Activated B cell treated with CpG ODN at 0.5 μM for 24 hours (primary cell): ENCODE measurements at regions not wholly inside any gene's neighbourhood (a gene's known extent, or its start where the extent isn't known, plus 50 kb on each side); places are given as distances from the start of the nearest gene placed in this dataset.

ENCODE experiments used
- ATAC-seq: fragments of 200-7000 bp; cut with Tn5 transposase; one replicate; pipeline ENCODE4 v1.10.0; 2021; ENCODE audit warnings: low read depth, mild to moderate bottlenecking, moderate library complexity
- CTCF ChIA-PET: fragments of 350-600 bp; sonication (Branson Sonifier 250); formaldehyde crosslinking; loops from one replicate; lab custom pipeline; 2021; ENCODE audit warnings: antibody characterized with exemption; lab: Charles Lee
- POLR2A ChIA-PET: fragments of 350-600 bp; sonication (Branson Sonifier 250); formaldehyde crosslinking; loops from one replicate; lab custom pipeline; 2021; ENCODE audit warnings: antibody characterized with exemption; lab: Charles Lee
- DNase-seq: peaks from one replicate; pipeline ENCODE4 v3.0.0; 2022
- H3K27ac Mint-ChIP-seq: one replicate; pipeline ENCODE4 v1.8.0; 2020; ENCODE audit warnings: mixed read lengths
- H3K27me3 Mint-ChIP-seq: one replicate; pipeline ENCODE4 v1.8.0; 2021; ENCODE audit warnings: mixed read lengths
- H3K36me3 Mint-ChIP-seq: one replicate; pipeline ENCODE4 v1.8.0; 2021; ENCODE audit warnings: low read depth, mixed read lengths
- H3K4me1 Mint-ChIP-seq: one replicate; pipeline ENCODE4 v1.8.0; 2021; ENCODE audit warnings: mixed read lengths
- H3K4me3 Mint-ChIP-seq: one replicate; pipeline ENCODE4 v1.8.0; 2020; ENCODE audit warnings: mild to moderate bottlenecking, mixed read lengths
- H3K9me3 Mint-ChIP-seq: one replicate; pipeline ENCODE4 v1.8.0; 2020; ENCODE audit warnings: mixed read lengths
- CTCF ChIP-seq: fragments of 200-600 bp; IDR thresholded peaks from one replicate; pipeline ENCODE4 v1.8.0; 2022; ENCODE audit warnings: antibody characterized with exemption, mild to moderate bottlenecking
- intact Hi-C: fragments of 100-400 bp; cut with micrococcal nuclease; formaldehyde crosslinking; loops from one replicate; pipeline ENCODE4 v1.15.1; 2024

DNA sequence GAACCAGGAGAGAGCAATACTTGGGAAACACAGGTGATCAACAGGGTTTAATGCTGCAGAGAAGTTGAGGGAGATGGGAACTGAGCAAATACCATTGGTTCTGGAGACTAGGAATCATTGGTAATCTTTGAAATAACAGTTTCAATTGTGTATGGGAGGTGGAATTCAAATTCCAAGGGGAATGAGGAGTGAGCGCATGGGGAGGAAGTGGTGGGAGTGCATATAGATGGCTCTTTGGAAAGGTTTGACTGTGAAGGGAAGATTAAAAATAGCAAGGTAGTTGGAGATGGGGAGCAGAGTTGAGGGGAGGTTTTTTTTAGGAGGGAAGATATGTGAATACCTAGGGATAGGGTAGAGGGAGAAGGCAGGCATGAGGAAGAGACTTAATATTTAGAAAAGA is 51.1 kb upstream of the ROPN1 start:
- Mint-ChIP-seq H3K9me3 (no peaks in the 10 kb centered on the region), H3K4me3 (no peak overlapping the region), H3K4me1 (no peaks in the 10 kb centered on the region), H3K27me3 (peaks cover 12% of the 10 kb centered on the region), H3K36me3 (no peaks in the 10 kb centered on the region), H3K27ac (no peak overlapping the region)
- intact Hi-C loops = no loop called here
- ChIA-PET POLR2A (no interaction called here), CTCF (interaction anchor here (0.9 kb wide), 1 partner anchor 10 kb away, joined by 3 read pairs; the partner anchor contains the start of gene KALRN)
- no peak for ATAC-seq
- DNase-seq = no peak
- TF ChIP-seq CTCF = no peak

DNA sequence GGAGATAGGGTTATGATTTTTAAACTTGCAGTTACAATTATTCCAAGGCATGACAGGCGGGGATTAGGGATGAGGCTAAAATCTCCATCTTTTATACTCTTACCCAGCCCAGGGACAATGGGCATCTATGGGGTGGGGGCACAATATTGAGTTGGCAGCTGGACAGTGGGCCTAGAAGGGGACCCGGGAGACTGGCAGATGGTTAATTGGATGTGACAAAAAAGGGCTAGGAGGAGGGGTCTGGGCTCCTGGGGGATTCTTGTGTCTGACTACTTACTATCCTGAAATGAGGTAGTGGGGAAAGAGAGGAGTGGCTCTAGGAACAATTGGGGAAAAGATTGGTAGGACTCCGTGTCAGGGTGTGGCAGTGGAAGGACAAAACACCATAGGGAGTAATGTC is 53.0 kb upstream of the ROPN1 start:
- no peak overlapping the region for H3K27ac Mint-ChIP-seq
- H3K4me3 Mint-ChIP-seq = no peak overlapping the region
- no peaks in the 10 kb centered on the region for H3K36me3 Mint-ChIP-seq
- ATAC-seq = no peak
- H3K9me3 Mint-ChIP-seq = no peaks in the 10 kb centered on the region
- peaks cover 17% of the 10 kb centered on the region for H3K27me3 Mint-ChIP-seq
- POLR2A ChIA-PET = no interaction called here
- intact Hi-C loops = no loop called here
- H3K4me1 Mint-ChIP-seq = no peaks in the 10 kb centered on the region
- no peak for TF ChIP-seq CTCF
- CTCF ChIA-PET = no interaction called here
- no peak for DNase-seq

- Mint-ChIP-seq H3K9me3 (no peaks in the 10 kb centered on the region), H3K36me3 (no peaks in the 10 kb centered on the region), H3K4me3 (no peak overlapping the region), H3K4me1 (no peaks in the 10 kb centered on the region), H3K27me3 (peaks cover 34% of the 10 kb centered on the region), H3K27ac (no peak overlapping the region)
- ATAC-seq (no peak), DNase-seq (no peak)
- ChIA-PET CTCF (no interaction called here), POLR2A (no interaction called here)
- no peak for TF ChIP-seq CTCF
- intact Hi-C loops = no loop called here
These were observed 57.3 kb upstream of the ROPN1 start for GRCh38 chr3:124048967-124049798.

- POLR2A ChIA-PET = no interaction called here
- no peak overlapping the region for H3K27ac Mint-ChIP-seq
These were observed 59.7 kb upstream of the ROPN1 start for GRCh38 chr3:124051636-124052035.

More at GRCh38 chr3:124051636-124052035, 59.7 kb upstream of the ROPN1 start:
- intact Hi-C loops = no loop called here
- CTCF ChIA-PET = no interaction called here
- DNase-seq (no peak), ATAC-seq (no peak)
- Mint-ChIP-seq H3K4me3 (no peak overlapping the region), H3K9me3 (no peaks in the 10 kb centered on the region), H3K36me3 (no peaks in the 10 kb centered on the region), H3K27me3 (peaks cover 32% of the 10 kb centered on the region), H3K4me1 (no peaks in the 10 kb centered on the region)
- TF ChIP-seq CTCF = no peak
